ENCODE measurements at regions not wholly inside any gene's neighbourhood (a gene's known extent, or its start where the extent isn't known, plus 50 kb on each side); places are given as distances from the start of the nearest gene placed in this dataset.

GRCh38 chr2:44116319-44116718 lies 52.4 kb upstream of the PPM1B start:
- DNase-seq (ENCODE audit: low read depth in 4 of 4, low spot score in 2 of 4) = no peak

- DNase-seq (ENCODE audit: low read depth in 4 of 4, low spot score in 2 of 4) = no peak
These were observed 50.4 kb upstream of the PPM1B start for GRCh38 chr2:44118257-44118656.
